HK-2 (cell line): ENCODE measurements at regions not wholly inside any gene's neighbourhood (a gene's known extent, or its start where the extent isn't known, plus 50 kb on each side); places are given as distances from the start of the nearest gene placed in this dataset.

Experiments used
- DNase-seq: peaks from one replicate; pipeline ENCODE4 v3.0.0-alpha.2; 2018; ENCODE audit not compliant: unreplicated experiment

DNA sequence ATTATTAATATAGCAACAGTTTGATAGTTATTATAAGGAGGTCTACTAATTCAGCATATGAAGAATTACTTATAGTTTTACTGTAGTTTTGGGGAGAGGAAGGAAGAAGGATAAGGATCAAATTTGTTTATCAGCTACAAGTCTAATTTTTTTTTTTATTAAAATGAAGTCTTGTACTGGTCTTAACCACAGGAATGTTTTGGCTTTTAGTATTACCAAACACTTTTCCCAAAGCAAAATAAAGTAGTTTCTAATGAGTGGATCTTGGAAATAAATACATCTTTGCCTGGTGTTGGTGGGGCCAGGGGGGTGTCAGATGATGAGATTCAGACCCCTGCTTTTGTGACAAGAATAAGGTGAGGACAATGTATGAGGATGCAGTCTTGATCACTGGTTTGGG is 57.2 kb upstream of the ZDHHC17 start:
- DNase-seq, result no peak

DNA sequence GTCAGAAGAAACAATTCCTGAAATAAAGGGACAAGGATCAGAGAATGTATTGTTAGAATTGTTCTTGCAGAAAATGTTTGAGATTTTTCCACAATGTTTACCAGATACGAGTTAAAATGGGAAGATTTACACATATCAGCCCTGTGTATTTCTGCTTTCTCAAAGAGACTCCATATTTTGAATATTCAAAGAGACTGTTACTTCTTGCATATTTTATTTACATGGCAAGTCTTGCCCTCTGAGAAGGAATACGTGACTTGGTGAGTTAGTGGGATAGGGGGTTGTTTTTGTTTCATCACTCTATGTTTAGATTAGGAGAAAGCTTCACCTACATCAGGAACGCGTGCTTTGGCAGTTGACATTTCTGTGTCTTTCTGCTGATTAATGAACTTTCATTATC is 56.1 kb upstream of the ZDHHC17 start:
- DNase-seq, result no peak

DNA sequence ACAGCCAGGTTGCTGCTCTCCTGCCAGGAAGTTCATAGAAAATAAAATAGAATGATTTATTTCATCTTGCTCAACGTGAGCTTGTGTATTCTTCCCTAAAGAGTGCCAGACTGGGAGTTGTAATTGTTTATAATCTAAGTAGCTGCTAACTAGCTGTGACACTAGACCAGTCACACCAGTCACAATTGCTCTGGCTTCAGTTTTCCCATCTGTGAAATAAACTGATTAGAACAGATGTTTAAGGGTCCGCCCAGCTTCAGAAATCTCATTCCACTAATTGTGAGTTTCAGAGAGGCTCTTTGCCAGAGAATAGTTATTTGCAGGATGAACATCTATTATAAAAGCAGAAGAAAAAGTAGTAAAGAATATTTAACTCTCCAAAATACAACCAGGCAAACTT is 55.6 kb upstream of the ZDHHC17 start:
- DNase-seq, result no peak

DNA sequence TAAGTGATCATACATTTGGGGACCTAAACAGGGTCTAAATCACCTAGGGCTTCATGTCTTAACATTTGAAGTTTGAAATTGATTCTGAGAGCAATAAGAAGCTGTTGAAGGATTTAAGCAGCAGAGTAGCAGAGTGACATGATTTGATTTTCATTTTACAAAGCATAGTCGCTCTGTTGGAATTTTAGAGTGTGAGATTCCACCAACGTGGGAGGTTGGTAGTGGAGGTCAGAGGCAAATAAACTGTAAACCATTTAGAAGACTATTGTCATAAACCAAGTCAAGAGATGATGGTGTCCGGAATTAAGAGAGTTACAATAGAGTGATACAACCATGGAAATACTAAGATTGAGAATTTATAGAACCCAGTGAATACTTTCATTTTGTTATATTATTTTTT is 52.7 kb upstream of the ZDHHC17 start:
- no peak for DNase-seq

DNA sequence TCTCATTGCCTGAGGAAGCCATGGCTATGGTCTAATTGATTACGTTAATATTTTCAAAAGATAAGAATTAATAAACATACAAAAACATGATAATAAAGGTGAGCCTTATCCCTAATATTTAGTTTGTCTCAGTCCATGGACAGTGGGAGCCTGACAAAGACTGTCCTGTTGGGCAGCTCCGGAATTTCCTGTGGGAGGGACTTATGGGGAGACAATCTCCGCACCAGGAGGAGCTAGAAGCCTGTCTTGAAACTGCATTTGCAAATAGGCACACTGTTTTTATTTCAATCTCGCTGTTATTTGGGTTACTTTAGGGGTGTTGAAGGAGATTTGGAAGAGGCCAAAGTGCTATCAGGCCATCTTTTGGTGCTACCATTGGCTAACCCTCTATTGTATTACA is 50.8 kb upstream of the ZDHHC17 start:
- no peak for DNase-seq

DNA sequence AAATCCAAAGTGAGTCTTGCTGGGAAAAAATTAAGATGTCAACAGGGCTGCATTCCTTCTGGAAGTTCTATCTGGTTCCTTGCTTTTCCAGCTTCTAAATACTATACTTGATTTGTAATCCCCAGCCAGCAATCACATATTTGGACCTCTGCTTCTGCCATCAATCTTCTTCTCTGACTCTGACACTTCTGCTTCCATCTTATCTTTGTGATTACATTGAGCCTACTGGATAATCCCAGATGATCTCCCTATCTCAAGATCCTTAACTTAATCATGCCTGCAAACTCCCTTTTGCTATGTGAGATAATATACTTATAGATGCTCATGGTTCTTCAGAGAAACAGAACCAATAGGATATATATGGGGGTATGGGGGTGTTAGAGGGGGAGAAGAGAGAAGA is 49.9 kb upstream of the ZDHHC17 start:
- DNase-seq, result no peak
